A549 (cell line): ENCODE measurements at regions not wholly inside any gene's neighbourhood (a gene's known extent, or its start where the extent isn't known, plus 50 kb on each side); places are given as distances from the start of the nearest gene placed in this dataset.

Source experiments
- CBX8 ChIP-seq: fragments of 200-600 bp; sonication (generic); IDR thresholded peaks from 2 replicates; pipeline ENCODE4 v1.6.1; 2016
- CEBPB ChIP-seq, 2 experiments: fragments of >200 bp in 1 of 2; sonication (Bioruptor Twin) in 1 of 2; formaldehyde crosslinking in 1 of 2; IDR thresholded peaks; 2 replicates each; pipeline ENCODE4 v1.6.1; 2012 to 2016
- EP300 ChIP-seq, 2 experiments: fragments of >200 bp; sonication (Bioruptor Twin); formaldehyde crosslinking; IDR thresholded peaks; 2 replicates in 1 of 2; 3 replicates in 1 of 2; pipeline ENCODE4 v1.6.1; 2016 to 2017
- PHF8 ChIP-seq: fragments of 200-600 bp; sonication (generic); IDR thresholded peaks from 2 replicates; pipeline ENCODE4 v1.6.1; 2016; ENCODE audit warnings: low read depth, mild to moderate bottlenecking, antibody characterized with exemption, moderate library complexity, borderline replicate concordance
- ZFP36 ChIP-seq: fragments of 450-650 bp; IDR thresholded peaks from 2 replicates; pipeline ENCODE4 v1.6.1; 2014; ENCODE audit warnings: borderline replicate concordance; ENCODE audit not compliant: partially characterized antibody
- ZNF302 ChIP-seq: fragments of 250-450 bp; sonication (Bioruptor Pico); IDR thresholded peaks from 2 replicates; pipeline ENCODE4 v1.9.0; 2021; ENCODE audit warnings: inconsistent platforms, mild to moderate bottlenecking, moderate library complexity
- TF ChIP-seq, protein P1 (sequence below): fragments of >200 bp; sonication (Bioruptor Twin); formaldehyde crosslinking; IDR thresholded peaks from 3 replicates; pipeline ENCODE4 v1.5.1; 2016

GRCh38 chr4:181939199-181939945 is 303.8 kb upstream of the TENM3 start:
- TF ChIP-seq, protein P1, sequence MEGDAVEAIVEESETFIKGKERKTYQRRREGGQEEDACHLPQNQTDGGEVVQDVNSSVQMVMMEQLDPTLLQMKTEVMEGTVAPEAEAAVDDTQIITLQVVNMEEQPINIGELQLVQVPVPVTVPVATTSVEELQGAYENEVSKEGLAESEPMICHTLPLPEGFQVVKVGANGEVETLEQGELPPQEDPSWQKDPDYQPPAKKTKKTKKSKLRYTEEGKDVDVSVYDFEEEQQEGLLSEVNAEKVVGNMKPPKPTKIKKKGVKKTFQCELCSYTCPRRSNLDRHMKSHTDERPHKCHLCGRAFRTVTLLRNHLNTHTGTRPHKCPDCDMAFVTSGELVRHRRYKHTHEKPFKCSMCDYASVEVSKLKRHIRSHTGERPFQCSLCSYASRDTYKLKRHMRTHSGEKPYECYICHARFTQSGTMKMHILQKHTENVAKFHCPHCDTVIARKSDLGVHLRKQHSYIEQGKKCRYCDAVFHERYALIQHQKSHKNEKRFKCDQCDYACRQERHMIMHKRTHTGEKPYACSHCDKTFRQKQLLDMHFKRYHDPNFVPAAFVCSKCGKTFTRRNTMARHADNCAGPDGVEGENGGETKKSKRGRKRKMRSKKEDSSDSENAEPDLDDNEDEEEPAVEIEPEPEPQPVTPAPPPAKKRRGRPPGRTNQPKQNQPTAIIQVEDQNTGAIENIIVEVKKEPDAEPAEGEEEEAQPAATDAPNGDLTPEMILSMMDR, result no peak
- TF ChIP-seq CEBPB (IDR thresholded peaks at IDR 0.05) (no peak), ZNF302 (CRISPR knock-in tag) (no peak), CBX8 (no peak), PHF8 (no peak), EP300 (IDR thresholded peaks at IDR 0.05) (no peak), ZFP36 (no peak)
